Cardiac muscle cell (in vitro differentiated cells and primary cell): ENCODE measurements at regions not wholly inside any gene's neighbourhood (a gene's known extent, or its start where the extent isn't known, plus 50 kb on each side); places are given as distances from the start of the nearest gene placed in this dataset.

Experiments
- DNase-seq, 2 donors: peaks; one replicate each; pipeline versions ENCODE4 v3.0.0 to v3.0.0-alpha.2; 2010 to 2017; ENCODE audit warnings: low read depth in 1 of 2, low spot score in 1 of 2
- H3K27ac ChIP-seq: fragments of 200-600 bp; sonication (generic); 2 replicates; pipeline ENCODE4 v1.5.1; 2016
- H3K27me3 ChIP-seq: fragments of 200-600 bp; sonication (generic); 2 replicates; pipeline ENCODE4 v1.6.0; 2016; ENCODE audit warnings: control low read depth
- H3K36me3 ChIP-seq: fragments of 200-600 bp; sonication (generic); 2 replicates; pipeline ENCODE4 v1.5.1; 2016; ENCODE audit warnings: control low read depth
- H3K4me1 ChIP-seq: fragments of 200-600 bp; sonication (generic); 2 replicates; pipeline ENCODE4 v1.8.1; 2017; ENCODE audit warnings: low read depth, mild to moderate bottlenecking, mixed run types
- H3K4me3 ChIP-seq: fragments of 200-600 bp; sonication (generic); 2 replicates; pipeline ENCODE4 v1.5.1; 2016; ENCODE audit warnings: mild to moderate bottlenecking
- H3K9me3 ChIP-seq: fragments of 200-600 bp; sonication (generic); 2 replicates; pipeline ENCODE4 v1.5.1; 2017; ENCODE audit warnings: low read depth, mild to moderate bottlenecking, control low read depth
- TF ChIP-seq, protein P1 (sequence below): IDR thresholded peaks from 2 replicates; pipeline ENCODE4 v1.5.1; 2012; ENCODE audit warnings: low read depth, mild to moderate bottlenecking, low read length

DNA sequence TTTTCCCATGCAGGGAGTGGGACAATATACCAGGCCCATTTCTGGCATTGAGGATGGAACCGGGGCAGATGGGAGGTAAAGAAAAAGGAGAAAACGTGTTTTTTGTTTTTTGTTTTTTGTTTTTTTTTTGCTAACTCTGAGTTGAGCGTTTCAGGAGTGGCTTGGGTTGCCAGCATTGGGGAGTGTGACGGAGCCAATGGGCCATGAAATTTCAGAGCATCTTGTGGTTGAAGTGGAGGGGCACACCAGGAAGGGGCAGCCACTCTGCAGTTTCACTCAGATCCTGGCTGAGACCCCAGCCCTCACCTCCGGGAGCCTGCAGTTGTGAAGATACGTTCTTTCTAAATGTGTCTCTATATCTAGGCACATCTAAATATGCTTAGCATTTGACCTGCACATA, 240.5 kb downstream of the TLE3 start:
- TF ChIP-seq, protein P1, sequence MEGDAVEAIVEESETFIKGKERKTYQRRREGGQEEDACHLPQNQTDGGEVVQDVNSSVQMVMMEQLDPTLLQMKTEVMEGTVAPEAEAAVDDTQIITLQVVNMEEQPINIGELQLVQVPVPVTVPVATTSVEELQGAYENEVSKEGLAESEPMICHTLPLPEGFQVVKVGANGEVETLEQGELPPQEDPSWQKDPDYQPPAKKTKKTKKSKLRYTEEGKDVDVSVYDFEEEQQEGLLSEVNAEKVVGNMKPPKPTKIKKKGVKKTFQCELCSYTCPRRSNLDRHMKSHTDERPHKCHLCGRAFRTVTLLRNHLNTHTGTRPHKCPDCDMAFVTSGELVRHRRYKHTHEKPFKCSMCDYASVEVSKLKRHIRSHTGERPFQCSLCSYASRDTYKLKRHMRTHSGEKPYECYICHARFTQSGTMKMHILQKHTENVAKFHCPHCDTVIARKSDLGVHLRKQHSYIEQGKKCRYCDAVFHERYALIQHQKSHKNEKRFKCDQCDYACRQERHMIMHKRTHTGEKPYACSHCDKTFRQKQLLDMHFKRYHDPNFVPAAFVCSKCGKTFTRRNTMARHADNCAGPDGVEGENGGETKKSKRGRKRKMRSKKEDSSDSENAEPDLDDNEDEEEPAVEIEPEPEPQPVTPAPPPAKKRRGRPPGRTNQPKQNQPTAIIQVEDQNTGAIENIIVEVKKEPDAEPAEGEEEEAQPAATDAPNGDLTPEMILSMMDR, result no peak
- no peak overlapping the region for H3K4me3 ChIP-seq
- no peak for DNase-seq
- H3K9me3 ChIP-seq, result no peaks in the 10 kb centered on the region
- H3K27ac ChIP-seq, result no peak overlapping the region
- H3K36me3 ChIP-seq, result no peaks in the 10 kb centered on the region
- H3K4me1 ChIP-seq, result peaks cover 21% of the 10 kb centered on the region
- no peaks in the 10 kb centered on the region for H3K27me3 ChIP-seq

DNA sequence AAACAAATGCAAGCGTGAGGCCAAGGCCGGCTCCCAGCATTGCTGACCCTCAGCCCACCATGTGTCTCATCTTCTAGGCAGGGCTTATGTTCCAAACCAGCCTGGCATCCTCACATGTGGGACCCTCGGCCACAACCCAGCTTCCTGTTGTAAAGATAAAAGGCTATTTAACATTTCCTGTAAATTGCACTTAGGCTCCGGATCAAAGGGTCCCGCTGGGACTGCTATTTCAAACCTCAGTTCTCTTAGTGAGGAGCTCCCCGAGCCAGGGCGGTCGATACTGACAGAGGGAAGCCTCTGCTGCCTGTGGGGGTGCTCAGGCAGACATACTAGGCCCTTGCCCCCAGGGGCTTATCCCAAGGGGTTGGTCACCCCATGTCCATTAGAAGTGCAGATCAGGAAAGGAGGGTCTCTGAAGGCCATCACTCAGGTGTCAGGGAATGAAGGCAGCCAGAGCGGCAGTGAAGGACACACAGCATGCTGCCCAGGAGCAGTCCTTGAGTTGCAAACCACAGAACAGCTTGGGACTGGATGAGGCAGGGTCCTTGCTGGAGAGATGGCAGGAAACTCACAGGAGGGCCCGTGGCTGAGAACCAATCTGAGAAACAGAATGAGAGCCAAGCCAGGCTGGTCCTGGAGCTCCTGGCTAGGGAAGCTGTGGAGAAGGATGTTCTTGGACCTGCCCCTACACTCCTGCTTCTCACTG, 239.9 kb downstream of the TLE3 start:
- Histone ChIP-seq H3K36me3 (no peaks in the 10 kb centered on the region), H3K4me1 (peaks cover 21% of the 10 kb centered on the region), H3K9me3 (no peaks in the 10 kb centered on the region), H3K27ac (no peak overlapping the region), H3K27me3 (no peaks in the 10 kb centered on the region), H3K4me3 (no peak overlapping the region)
- TF ChIP-seq, protein P1, result no peak
- DNase-seq, result no peak

DNA sequence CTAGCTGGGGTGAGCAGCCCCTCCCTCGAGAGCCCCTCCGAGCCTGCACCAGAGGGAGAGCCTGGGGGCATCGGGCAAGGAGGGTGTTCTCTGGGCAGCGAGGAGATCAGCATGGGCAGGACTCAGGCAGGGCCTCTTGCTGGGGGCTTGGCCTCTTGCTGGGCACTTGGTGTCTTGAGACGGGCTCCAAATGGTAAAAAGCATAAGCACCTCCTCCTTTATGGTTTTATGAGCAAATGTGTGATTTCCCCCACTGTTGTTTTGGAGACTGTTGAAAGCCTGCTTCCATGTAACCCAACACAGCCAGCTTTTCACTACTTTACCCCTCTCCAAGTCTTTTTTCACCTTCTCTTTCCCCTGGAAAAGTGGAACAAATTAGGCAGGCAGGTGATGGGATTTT, 239.3 kb downstream of the TLE3 start:
- TF ChIP-seq, protein P1, result no peak
- Histone ChIP-seq H3K27me3 (no peaks in the 10 kb centered on the region), H3K4me3 (no peak overlapping the region), H3K27ac (no peak overlapping the region), H3K9me3 (no peaks in the 10 kb centered on the region), H3K4me1 (peaks cover 21% of the 10 kb centered on the region), H3K36me3 (no peaks in the 10 kb centered on the region)
- DNase-seq, result no peak

DNA sequence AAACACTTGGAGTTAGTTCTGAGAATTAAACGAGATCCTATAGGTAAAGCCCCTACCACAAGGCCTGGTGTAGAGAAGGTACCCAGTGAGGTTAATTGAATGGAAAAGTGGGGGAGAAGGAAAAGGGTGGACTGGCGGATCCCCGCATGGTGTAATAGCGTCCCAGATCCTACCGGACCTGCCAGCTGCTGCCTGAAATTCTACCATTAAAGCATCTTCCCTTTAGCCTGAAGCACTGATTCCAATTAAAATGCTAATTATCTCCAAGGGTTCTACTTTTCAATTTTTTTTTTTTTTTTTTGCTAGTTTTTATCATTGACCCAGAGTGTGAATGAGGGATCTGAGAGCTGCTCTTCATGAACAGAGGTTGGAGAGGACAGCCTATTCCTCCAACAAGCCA, 237.9 kb downstream of the TLE3 start:
- Histone ChIP-seq H3K9me3 (no peaks in the 10 kb centered on the region), H3K27ac (no peak overlapping the region), H3K36me3 (no peaks in the 10 kb centered on the region), H3K27me3 (no peaks in the 10 kb centered on the region), H3K4me3 (no peak overlapping the region), H3K4me1 (peaks cover 9% of the 10 kb centered on the region)
- no peak for DNase-seq
- TF ChIP-seq, protein P1, result no peak

DNA sequence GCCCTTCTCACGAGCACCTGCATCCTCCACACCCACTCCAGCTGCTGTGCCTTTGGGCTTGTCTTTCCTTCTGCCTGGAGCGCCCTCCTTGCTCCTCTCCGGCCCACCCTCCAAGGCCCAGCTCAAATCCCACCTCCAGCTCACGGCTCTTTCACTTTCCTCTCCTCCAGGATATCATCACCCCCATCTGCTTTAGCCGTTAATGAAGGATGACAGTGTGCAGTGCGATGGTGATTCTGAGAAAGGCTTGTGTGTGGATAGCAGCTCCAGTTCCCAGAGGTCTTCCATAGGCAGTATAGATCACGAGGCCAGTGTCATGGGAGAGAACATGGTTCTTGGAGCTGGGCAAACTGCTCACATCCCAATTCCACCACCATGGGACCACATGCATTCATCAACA, 237.4 kb downstream of the TLE3 start:
- Histone ChIP-seq H3K27me3 (no peaks in the 10 kb centered on the region), H3K4me1 (peaks cover 5% of the 10 kb centered on the region), H3K4me3 (no peak overlapping the region), H3K27ac (no peak overlapping the region), H3K36me3 (no peaks in the 10 kb centered on the region), H3K9me3 (no peaks in the 10 kb centered on the region)
- TF ChIP-seq, protein P1, result no peak
- DNase-seq, result no peak

DNA sequence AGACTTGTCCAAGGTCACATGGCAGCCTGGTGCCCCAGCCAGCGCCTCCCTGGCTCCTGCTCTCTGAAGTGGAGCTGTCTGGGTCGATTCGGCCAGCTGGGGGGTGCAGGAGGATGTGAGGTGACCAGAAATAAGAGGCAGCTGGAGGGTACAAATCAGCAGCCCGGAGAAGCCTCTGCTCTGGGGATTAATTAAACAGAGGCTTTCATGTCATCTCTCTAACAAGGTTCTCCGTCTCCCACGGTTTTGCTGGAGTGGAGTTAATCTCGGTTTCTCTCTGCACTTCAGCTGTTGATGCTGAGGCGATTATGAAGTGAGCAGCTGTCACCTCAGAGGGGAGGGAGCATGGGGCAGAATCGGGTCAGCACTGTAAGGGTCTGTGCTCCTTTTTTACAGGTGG, 236.8 kb downstream of the TLE3 start:
- Histone ChIP-seq H3K9me3 (no peaks in the 10 kb centered on the region), H3K36me3 (no peaks in the 10 kb centered on the region), H3K4me1 (no peaks in the 10 kb centered on the region), H3K27me3 (no peaks in the 10 kb centered on the region), H3K27ac (no peak overlapping the region), H3K4me3 (no peak overlapping the region)
- TF ChIP-seq, protein P1, result no peak
- DNase-seq, result no peak
